IMR-90 (cell line): ENCODE measurements at regions not wholly inside any gene's neighbourhood (a gene's known extent, or its start where the extent isn't known, plus 50 kb on each side); places are given as distances from the start of the nearest gene placed in this dataset.

ENCODE experiments used
- BHLHE40 ChIP-seq: fragments of 150-350 bp; IDR thresholded peaks from 2 replicates; pipeline ENCODE4 v1.6.1; 2016; ENCODE audit warnings: mild to moderate bottlenecking, low read depth, low read length
- CEBPB ChIP-seq: IDR thresholded peaks from 2 replicates; pipeline ENCODE4 v1.6.1; 2012; ENCODE audit warnings: low read depth, low read length, improper control_type of control experiment
- CTCF ChIP-seq: conservative IDR thresholded peaks from 2 replicates; pipeline ENCODE4 v1.5.1; 2012; ENCODE audit warnings: mild to moderate bottlenecking, low read depth, low read length, improper control_type of control experiment
- MAZ ChIP-seq: IDR thresholded peaks from 2 replicates; pipeline ENCODE4 v1.6.1; 2012; ENCODE audit warnings: low read depth, mild to moderate bottlenecking, low read length, improper control_type of control experiment, moderate library complexity, borderline replicate concordance
- POLR2A ChIP-seq: IDR thresholded peaks from 2 replicates; pipeline ENCODE4 v1.6.1; 2012; ENCODE audit warnings: mild to moderate bottlenecking, low read depth, low read length
- RAD21 ChIP-seq: IDR thresholded peaks from 2 replicates; pipeline ENCODE4 v1.6.1; 2012; ENCODE audit warnings: low read length, improper control_type of control experiment
- RCOR1 ChIP-seq: IDR thresholded peaks from 2 replicates; pipeline ENCODE4 v1.6.1; 2012; ENCODE audit warnings: mild to moderate bottlenecking, low read length, improper control_type of control experiment; ENCODE audit not compliant: insufficient replicate concordance
- RFX5 ChIP-seq: IDR thresholded peaks from 2 replicates; pipeline ENCODE4 v1.8.0; 2012; ENCODE audit warnings: low read depth, mild to moderate bottlenecking, low read length, moderate library complexity
- USF2 ChIP-seq: fragments of 150-350 bp; IDR thresholded peaks from 2 replicates; pipeline ENCODE4 v1.6.1; 2017; ENCODE audit warnings: mild to moderate bottlenecking, antibody characterized with exemption, low read length, low read depth

GRCh38 chr4:103372002-103372558 is 173.9 kb upstream of the CENPE start:
- TF ChIP-seq CTCF, result no peak
- no peak for TF ChIP-seq POLR2A
- no peak for TF ChIP-seq USF2
- TF ChIP-seq RFX5, result no peak
- no peak for TF ChIP-seq BHLHE40
- TF ChIP-seq MAZ, result no peak
- TF ChIP-seq CEBPB, result no peak
- no peak for TF ChIP-seq RAD21
- TF ChIP-seq RCOR1, result no peak
